ENCODE measurements at regions not wholly inside any gene's neighbourhood (a gene's known extent, or its start where the extent isn't known, plus 50 kb on each side); places are given as distances from the start of the nearest gene placed in this dataset.

- TF ChIP-seq CTCF (IDR thresholded peaks at IDR 0.05) (no peak), EZH2 (IDR thresholded peaks at IDR 0.05; ENCODE audit: borderline replicate concordance, insufficient read depth, low read depth, low read length, poor library complexity, severe bottlenecking) (no peak)
These were observed 405.0 kb downstream of the PDCD6IP start for GRCh38 chr3:34203386-34203785.
